SK-N-MC (cell line): ENCODE measurements at regions not wholly inside any gene's neighbourhood (a gene's known extent, or its start where the extent isn't known, plus 50 kb on each side); places are given as distances from the start of the nearest gene placed in this dataset.

Source experiments
- EZH2 ChIP-seq: fragments of 200-600 bp; sonication (generic); IDR thresholded peaks from one replicate; pipeline ENCODE4 v1.6.1; 2017; ENCODE audit warnings: antibody characterized with exemption
- FOXP2 ChIP-seq: optimal IDR thresholded peaks from 2 replicates; pipeline ENCODE3; 2011; ENCODE audit warnings: mild to moderate bottlenecking, moderate library complexity; ENCODE audit not compliant: insufficient read depth; ENCODE audit errors: extremely low read length, control extremely low read depth
- POLR2AphosphoS5 ChIP-seq: IDR thresholded peaks from 2 replicates; pipeline ENCODE4 v1.6.1; 2012; ENCODE audit warnings: mild to moderate bottlenecking, low read depth, low read length, borderline replicate concordance

GRCh38 chr7:10560497-10560896 lies 413.2 kb upstream of the PHF14 start:
- TF ChIP-seq EZH2: no peak
- no peak for TF ChIP-seq POLR2AphosphoS5
- TF ChIP-seq FOXP2: no peak
